ENCODE measurements at regions not wholly inside any gene's neighbourhood (a gene's known extent, or its start where the extent isn't known, plus 50 kb on each side); places are given as distances from the start of the nearest gene placed in this dataset.

DNA sequence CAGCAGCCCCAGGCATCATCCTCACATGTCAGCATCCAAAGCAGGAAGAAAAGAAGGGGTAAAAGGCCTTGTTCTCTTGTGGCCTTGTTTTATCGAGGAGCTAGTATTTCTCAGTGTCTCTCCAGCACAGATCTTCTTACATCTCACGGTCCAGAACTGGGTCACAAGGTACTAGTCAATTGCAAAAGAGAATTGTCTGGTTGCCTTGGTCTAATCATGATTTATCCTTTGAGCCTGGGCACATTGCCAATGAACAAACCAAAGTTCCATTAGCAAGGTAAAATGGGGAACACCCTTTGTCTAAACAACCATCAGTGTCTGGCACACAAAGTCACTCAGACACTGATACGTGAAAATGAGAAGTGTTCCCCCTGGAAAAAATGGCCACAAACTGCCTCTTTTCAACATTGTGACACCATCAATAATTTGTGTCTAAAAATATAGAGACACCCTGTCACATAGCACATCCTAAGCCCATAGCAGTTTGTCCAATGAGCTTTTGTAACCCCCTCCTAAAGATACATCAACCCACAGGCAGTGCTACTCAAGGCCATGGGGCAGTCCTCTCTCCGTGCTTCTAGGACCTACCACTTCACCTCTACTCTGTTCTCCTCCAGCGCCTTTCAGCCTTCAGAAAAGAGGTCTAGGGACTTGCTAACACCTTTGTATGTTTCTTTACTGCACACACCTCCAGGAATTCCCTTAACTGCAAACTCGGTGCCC lies 534.4 kb downstream of the MID1IP1 start:
- H3K27ac ChIP-seq (ENCODE audit: control insufficient read depth, insufficient read depth, low read length): no peak overlapping the region
- H2AFZ ChIP-seq (ENCODE audit: control insufficient read depth, low read length): no peak overlapping the region
- H3K9me3 ChIP-seq (ENCODE audit: control insufficient read depth, low read depth, low read length): no peaks in the 10 kb centered on the region
- H3K4me3 ChIP-seq (ENCODE audit: control insufficient read depth in 2 of 3, extremely low read depth in 1 of 3, insufficient read depth in 2 of 3, low read depth in 1 of 3, low read length in 3 of 3): no peak overlapping the region
- no peak overlapping the region for H3K9ac ChIP-seq (ENCODE audit: control insufficient read depth, extremely low read depth, insufficient read depth, low read length)
- FAIRE-seq: no peak
- no peaks in the 10 kb centered on the region for H3K4me1 ChIP-seq (ENCODE audit: control insufficient read depth, extremely low read depth, insufficient read depth, low read length)
- no peaks in the 10 kb centered on the region for H3K36me3 ChIP-seq (ENCODE audit: control insufficient read depth in 2 of 2, extremely low read depth in 1 of 2, insufficient read depth in 2 of 2, low read length in 2 of 2)
- no peak overlapping the region for H3K4me2 ChIP-seq (ENCODE audit: control insufficient read depth, extremely low read depth, insufficient read depth, low read depth, low read length)
- H3K9me1 ChIP-seq (ENCODE audit: control insufficient read depth, extremely low read depth, insufficient read depth, low read length): no peaks in the 10 kb centered on the region
- H3K79me2 ChIP-seq (ENCODE audit: control insufficient read depth, insufficient read depth, low read length): no peaks in the 10 kb centered on the region
- no peaks in the 10 kb centered on the region for H4K20me1 ChIP-seq (ENCODE audit: control insufficient read depth, extremely low read depth, insufficient read depth, low read length)
- H3K27me3 ChIP-seq (ENCODE audit: control insufficient read depth, extremely low read depth, insufficient read depth, low read length): no peaks in the 10 kb centered on the region
- TF ChIP-seq EZH2 (IDR thresholded peaks at IDR 0.05; ENCODE audit: low read length): no peak
- DNase-seq (ENCODE audit: low read depth, low spot score): no peak
- dilution Hi-C loops (cut with MboI; ENCODE audit: extremely low pct_ligation_motif_present, low sequenced_read_pairs): no loop called here

DNA sequence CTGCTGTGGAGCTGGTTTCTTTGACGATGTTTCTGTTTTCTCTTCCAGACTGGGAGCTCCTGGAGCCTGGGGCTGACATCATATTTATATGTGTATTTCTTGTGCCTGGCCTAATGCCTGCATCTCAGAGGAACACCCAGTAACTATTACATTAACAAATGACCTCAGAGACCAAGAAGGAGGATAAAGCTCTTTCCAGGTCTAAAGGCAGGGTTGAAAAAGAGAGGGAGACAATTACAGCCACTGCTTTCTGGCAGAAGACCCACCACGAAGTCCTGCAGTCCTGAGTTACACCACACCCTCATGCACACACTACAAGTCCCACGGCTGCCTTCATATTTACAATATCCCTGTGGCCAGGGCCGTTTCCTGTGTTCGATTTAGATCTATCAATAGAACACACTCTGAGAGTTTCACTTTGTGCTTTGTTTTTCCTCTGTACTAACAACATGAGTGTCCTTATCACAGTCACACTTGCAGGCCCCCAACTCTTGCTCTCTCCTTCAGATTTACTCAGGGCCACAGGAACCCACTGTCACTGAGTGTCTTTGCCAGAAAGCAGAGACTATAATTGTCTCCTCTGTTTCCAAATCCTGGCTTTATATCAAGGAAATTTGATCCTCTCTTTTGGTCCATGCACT lies 535.5 kb downstream of the MID1IP1 start:
- Histone ChIP-seq H3K9me1 (ENCODE audit: control insufficient read depth, extremely low read depth, insufficient read depth, low read length) (no peaks in the 10 kb centered on the region), H3K4me1 (ENCODE audit: control insufficient read depth, extremely low read depth, insufficient read depth, low read length) (no peaks in the 10 kb centered on the region), H3K9ac (ENCODE audit: control insufficient read depth, extremely low read depth, insufficient read depth, low read length) (no peak overlapping the region), H3K27me3 (ENCODE audit: control insufficient read depth, extremely low read depth, insufficient read depth, low read length) (no peaks in the 10 kb centered on the region), H4K20me1 (ENCODE audit: control insufficient read depth, extremely low read depth, insufficient read depth, low read length) (no peaks in the 10 kb centered on the region), H3K4me3 (ENCODE audit: control insufficient read depth in 2 of 3, extremely low read depth in 1 of 3, insufficient read depth in 2 of 3, low read depth in 1 of 3, low read length in 3 of 3) (no peak overlapping the region), H3K4me2 (ENCODE audit: control insufficient read depth, extremely low read depth, insufficient read depth, low read depth, low read length) (no peak overlapping the region), H3K27ac (ENCODE audit: control insufficient read depth, insufficient read depth, low read length) (no peak overlapping the region), H3K36me3 (ENCODE audit: control insufficient read depth in 2 of 2, extremely low read depth in 1 of 2, insufficient read depth in 2 of 2, low read length in 2 of 2) (no peaks in the 10 kb centered on the region), H3K79me2 (ENCODE audit: control insufficient read depth, insufficient read depth, low read length) (no peaks in the 10 kb centered on the region), H3K9me3 (ENCODE audit: control insufficient read depth, low read depth, low read length) (no peaks in the 10 kb centered on the region), H2AFZ (ENCODE audit: control insufficient read depth, low read length) (no peak overlapping the region)
- dilution Hi-C loops (cut with MboI; ENCODE audit: extremely low pct_ligation_motif_present, low sequenced_read_pairs): no loop called here
- FAIRE-seq: no peak
- no peak for DNase-seq (ENCODE audit: low read depth, low spot score)
- TF ChIP-seq EZH2 (IDR thresholded peaks at IDR 0.05; ENCODE audit: low read length): no peak
- TF ChIP-seq, protein P1, sequence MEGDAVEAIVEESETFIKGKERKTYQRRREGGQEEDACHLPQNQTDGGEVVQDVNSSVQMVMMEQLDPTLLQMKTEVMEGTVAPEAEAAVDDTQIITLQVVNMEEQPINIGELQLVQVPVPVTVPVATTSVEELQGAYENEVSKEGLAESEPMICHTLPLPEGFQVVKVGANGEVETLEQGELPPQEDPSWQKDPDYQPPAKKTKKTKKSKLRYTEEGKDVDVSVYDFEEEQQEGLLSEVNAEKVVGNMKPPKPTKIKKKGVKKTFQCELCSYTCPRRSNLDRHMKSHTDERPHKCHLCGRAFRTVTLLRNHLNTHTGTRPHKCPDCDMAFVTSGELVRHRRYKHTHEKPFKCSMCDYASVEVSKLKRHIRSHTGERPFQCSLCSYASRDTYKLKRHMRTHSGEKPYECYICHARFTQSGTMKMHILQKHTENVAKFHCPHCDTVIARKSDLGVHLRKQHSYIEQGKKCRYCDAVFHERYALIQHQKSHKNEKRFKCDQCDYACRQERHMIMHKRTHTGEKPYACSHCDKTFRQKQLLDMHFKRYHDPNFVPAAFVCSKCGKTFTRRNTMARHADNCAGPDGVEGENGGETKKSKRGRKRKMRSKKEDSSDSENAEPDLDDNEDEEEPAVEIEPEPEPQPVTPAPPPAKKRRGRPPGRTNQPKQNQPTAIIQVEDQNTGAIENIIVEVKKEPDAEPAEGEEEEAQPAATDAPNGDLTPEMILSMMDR (optimal IDR thresholded peaks at IDR 0.05 in 1 of 3, IDR thresholded peaks at IDR 0.05 in 1 of 3, conservative IDR thresholded peaks at IDR 0.05 in 1 of 3; ENCODE audit: extremely low read depth in 1 of 3, insufficient read depth in 2 of 3, low read length in 3 of 3): no peak

Data from keratinocyte (primary cell).